ENCODE measurements at regions not wholly inside any gene's neighbourhood (a gene's known extent, or its start where the extent isn't known, plus 50 kb on each side); places are given as distances from the start of the nearest gene placed in this dataset.

DNA sequence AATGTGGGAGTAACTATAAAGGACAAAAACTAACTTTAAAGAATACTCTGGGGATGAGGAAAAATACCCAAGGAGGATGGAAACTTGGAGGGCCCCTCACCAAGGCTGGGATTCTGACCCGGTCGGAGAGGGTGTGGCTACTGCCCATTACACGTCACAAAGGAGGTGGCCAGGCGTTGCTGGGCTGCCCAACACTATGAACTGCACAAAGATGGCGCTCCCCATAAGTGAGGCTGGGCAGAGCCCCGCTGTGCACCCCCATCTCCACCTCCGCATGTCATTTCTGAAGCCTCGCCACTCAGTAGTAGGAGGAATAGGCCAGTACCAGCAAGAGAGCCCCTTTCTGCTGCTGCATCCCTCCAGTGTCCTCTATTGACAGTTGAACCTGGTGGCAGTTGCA is 290.1 kb upstream of the ZNF32 start:
- no peak for DNase-seq
- Histone ChIP-seq H3K27me3 (no peaks in the 10 kb centered on the region), H3K9me3 (no peaks in the 10 kb centered on the region), H3K36me3 (no peaks in the 10 kb centered on the region), H3K4me1 (peaks cover 34% of the 10 kb centered on the region), H3K4me3 (ENCODE audit: low read depth, low read length) (no peak overlapping the region)
- TF ChIP-seq CTCF (IDR thresholded peaks at IDR 0.05; ENCODE audit: low read depth, low read length): no peak

DNA sequence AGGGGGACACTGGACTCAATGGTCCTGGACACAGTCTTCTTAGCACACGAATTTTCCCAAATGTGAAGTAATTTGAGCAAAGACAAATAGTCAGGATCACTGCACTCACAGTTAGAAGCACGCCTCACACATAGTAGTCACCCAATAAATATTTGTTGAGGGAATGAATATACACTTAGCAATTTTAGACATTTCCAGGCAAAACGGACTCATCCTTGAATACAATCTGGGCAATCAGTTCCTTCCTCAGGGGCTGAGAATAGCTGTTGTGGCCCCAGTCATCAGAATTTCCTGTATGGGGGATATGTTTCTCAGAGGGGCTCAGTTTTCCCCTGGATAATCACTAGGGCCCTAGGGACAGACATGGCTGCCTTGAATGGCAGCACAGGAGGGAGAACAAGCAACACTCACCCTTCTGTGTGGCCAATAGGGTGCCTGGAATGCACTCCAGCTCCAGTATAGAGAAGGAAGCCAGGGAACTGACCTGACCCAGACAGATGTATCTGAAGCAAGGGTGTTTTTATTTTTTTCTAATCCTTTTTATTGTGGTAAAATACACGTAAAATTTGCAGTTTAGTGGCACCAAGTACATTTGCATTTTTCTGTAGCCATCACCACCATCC is 282.7 kb upstream of the ZNF32 start:
- TF ChIP-seq CTCF (IDR thresholded peaks at IDR 0.05; ENCODE audit: low read depth, low read length): no peak

DNA sequence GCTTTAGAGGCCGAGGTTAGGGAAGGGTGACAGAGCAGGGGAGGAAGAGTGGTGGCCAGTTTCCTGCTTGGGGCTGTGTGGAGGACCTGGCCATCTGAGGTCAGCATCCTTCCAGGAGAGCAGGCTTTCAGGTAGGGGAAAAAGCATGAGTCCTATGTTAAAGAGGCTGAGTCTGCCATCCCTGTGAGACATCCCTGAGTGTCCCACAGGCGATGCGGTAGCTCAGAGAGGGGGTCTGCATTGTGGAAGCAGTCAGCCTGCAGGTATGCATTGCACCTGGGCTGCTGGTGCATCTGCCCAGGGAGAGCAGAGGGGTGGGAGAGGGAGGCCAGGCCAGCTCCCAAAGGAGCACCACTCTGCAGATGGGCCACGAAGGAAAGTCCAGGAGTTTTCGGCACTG is 282.1 kb upstream of the ZNF32 start:
- TF ChIP-seq CTCF (IDR thresholded peaks at IDR 0.05; ENCODE audit: low read depth, low read length): no peak
- Histone ChIP-seq H3K27me3 (no peaks in the 10 kb centered on the region), H3K36me3 (no peaks in the 10 kb centered on the region), H3K4me3 (ENCODE audit: low read depth, low read length) (no peak overlapping the region), H3K4me1 (no peaks in the 10 kb centered on the region), H3K9me3 (no peaks in the 10 kb centered on the region)
- no peak for DNase-seq

More for the DNA sequence above, 282.7 kb upstream of the ZNF32 start:
- Histone ChIP-seq H3K4me1 (no peaks in the 10 kb centered on the region), H3K27me3 (no peaks in the 10 kb centered on the region), H3K9me3 (no peaks in the 10 kb centered on the region), H3K4me3 (ENCODE audit: low read depth, low read length) (no peak overlapping the region), H3K36me3 (no peaks in the 10 kb centered on the region)
- no peak for DNase-seq

DNA sequence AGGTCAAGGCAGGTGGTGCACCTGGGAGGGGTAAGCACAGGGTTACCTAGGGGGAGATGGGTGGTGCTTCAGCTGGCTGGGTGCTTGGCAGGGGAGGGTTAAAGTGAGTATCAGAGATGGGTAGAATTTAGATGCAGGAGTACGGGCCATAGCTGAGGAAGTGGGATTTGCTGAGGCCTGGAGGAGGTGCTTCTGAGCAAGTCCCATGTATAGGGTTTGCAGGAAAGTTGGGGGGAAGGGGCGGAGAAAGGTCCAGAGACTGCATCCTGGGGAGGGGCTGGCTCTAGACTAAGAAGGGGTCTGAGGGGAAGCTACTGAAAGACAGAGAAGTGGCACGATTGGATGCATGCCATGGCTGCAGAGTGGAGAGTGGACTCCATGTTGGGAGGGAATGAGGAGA is 281.6 kb upstream of the ZNF32 start:
- no peaks in the 10 kb centered on the region for H3K9me3 ChIP-seq
- H3K27me3 ChIP-seq: no peaks in the 10 kb centered on the region
- TF ChIP-seq CTCF (IDR thresholded peaks at IDR 0.05; ENCODE audit: low read depth, low read length): no peak
- no peak overlapping the region for H3K4me3 ChIP-seq (ENCODE audit: low read depth, low read length)
- DNase-seq: no peak
- H3K4me1 ChIP-seq: no peaks in the 10 kb centered on the region
- no peaks in the 10 kb centered on the region for H3K36me3 ChIP-seq

- TF ChIP-seq CTCF (IDR thresholded peaks at IDR 0.05; ENCODE audit: low read depth, low read length): no peak
- H3K36me3 ChIP-seq: no peaks in the 10 kb centered on the region
- no peaks in the 10 kb centered on the region for H3K27me3 ChIP-seq
- no peaks in the 10 kb centered on the region for H3K4me1 ChIP-seq
- no peaks in the 10 kb centered on the region for H3K9me3 ChIP-seq
- DNase-seq: no peak
- no peak overlapping the region for H3K4me3 ChIP-seq (ENCODE audit: low read depth, low read length)
Observed at GRCh38 chr10:43929122-43929521, 280.4 kb upstream of the ZNF32 start.

DNA sequence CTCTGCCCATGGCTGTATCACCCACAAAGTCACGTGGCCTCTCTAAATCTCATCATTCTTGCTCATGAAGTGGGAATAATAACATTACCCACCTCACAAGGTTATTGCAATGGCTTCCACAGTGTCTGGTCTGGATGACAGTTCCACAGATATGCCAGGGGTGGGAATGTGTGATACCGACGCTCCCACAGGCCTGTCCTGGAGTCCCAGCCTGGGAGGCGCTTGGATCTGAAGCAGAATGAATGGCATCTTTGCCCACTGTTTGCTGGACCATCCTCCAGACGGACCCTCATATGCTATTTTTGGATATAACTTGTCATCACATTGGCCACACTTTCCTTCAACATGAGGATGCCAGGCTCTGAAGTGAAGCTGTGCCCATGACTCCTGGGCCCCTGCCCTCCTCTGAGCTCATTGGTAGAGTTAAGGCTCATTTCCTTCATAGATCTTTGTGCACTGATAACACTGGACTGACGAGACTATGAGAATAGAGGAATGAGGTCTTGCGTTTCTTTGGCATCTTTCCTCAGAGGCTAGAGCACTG is 279.8 kb upstream of the ZNF32 start:
- DNase-seq: no peak
- Histone ChIP-seq H3K36me3 (no peaks in the 10 kb centered on the region), H3K4me1 (no peaks in the 10 kb centered on the region), H3K27me3 (no peaks in the 10 kb centered on the region), H3K4me3 (ENCODE audit: low read depth, low read length) (no peak overlapping the region), H3K9me3 (no peaks in the 10 kb centered on the region)
- no peak for TF ChIP-seq CTCF (IDR thresholded peaks at IDR 0.05; ENCODE audit: low read depth, low read length)
